ENCODE measurements at regions not wholly inside any gene's neighbourhood (a gene's known extent, or its start where the extent isn't known, plus 50 kb on each side); places are given as distances from the start of the nearest gene placed in this dataset.

- TF ChIP-seq TAF1 (IDR thresholded peaks at IDR 0.05; ENCODE audit: borderline replicate concordance, low read depth, low read length) (no peak), POLR2AphosphoS5 (IDR thresholded peaks at IDR 0.05; ENCODE audit: low read depth, low read length) (no peak)
These were observed 160.9 kb downstream of the RDH14 start for GRCh38 chr2:18399601-18400000.
